CD4-positive, alpha-beta T cell treated with Interleukin-4 for 1 hour (primary cell): ENCODE measurements at regions not wholly inside any gene's neighbourhood (a gene's known extent, or its start where the extent isn't known, plus 50 kb on each side); places are given as distances from the start of the nearest gene placed in this dataset.
"Not testable (repeated sequence)": the region's sequence is repeated elsewhere in the genome, so short reads cannot be mapped to it uniquely, and the experiment has no call there.

Source experiments
- DNase-seq, 2 donors: peaks; one replicate each; pipeline ENCODE4 v3.0.0-alpha.2; 2020 to 2022

GRCh38 chr3:64437131-64437530 lies 211.9 kb upstream of the PRICKLE2 start:
- no peak for DNase-seq

- DNase-seq, result not testable (repeated sequence)
Observed at GRCh38 chr3:64435023-64435422, 209.8 kb upstream of the PRICKLE2 start.

- no peak for DNase-seq
Observed at GRCh38 chr3:64432870-64433269, 207.6 kb upstream of the PRICKLE2 start.

- no peak for DNase-seq
Observed at GRCh38 chr3:64431526-64432091, 206.3 kb upstream of the PRICKLE2 start.

- no peak for DNase-seq
Observed at GRCh38 chr3:64427671-64428070, 202.4 kb upstream of the PRICKLE2 start.

GRCh38 chr3:64426551-64426950 lies 201.3 kb upstream of the PRICKLE2 start:
- DNase-seq, result no peak

GRCh38 chr3:64422932-64423331 lies 197.7 kb upstream of the PRICKLE2 start:
- DNase-seq, result no peak

- DNase-seq, result no peak
Observed at GRCh38 chr3:64422192-64422591, 196.9 kb upstream of the PRICKLE2 start.

GRCh38 chr3:64417816-64418215 lies 192.6 kb upstream of the PRICKLE2 start:
- no peak for DNase-seq

GRCh38 chr3:64414043-64414442 lies 188.8 kb upstream of the PRICKLE2 start:
- DNase-seq, result no peak

GRCh38 chr3:64411101-64411500 lies 185.8 kb upstream of the PRICKLE2 start:
- no peak for DNase-seq

- DNase-seq, result no peak
Observed at GRCh38 chr3:64410226-64410625, 185.0 kb upstream of the PRICKLE2 start.

GRCh38 chr3:64408770-64409169 lies 183.5 kb upstream of the PRICKLE2 start:
- no peak for DNase-seq

- DNase-seq, result no peak
Observed at GRCh38 chr3:64406271-64406670, 181.0 kb upstream of the PRICKLE2 start.

- DNase-seq, result no peak
Observed at GRCh38 chr3:64405211-64405835, 180.1 kb upstream of the PRICKLE2 start.

GRCh38 chr3:64400706-64401105 lies 175.4 kb upstream of the PRICKLE2 start:
- no peak for DNase-seq

- peak in 1 of 2 donors; percentile 7 for DNase-seq
Observed at GRCh38 chr3:64399205-64399800, 174.0 kb upstream of the PRICKLE2 start.

- DNase-seq, result no peak
Observed at GRCh38 chr3:64398476-64398875, 173.2 kb upstream of the PRICKLE2 start.

GRCh38 chr3:64398006-64398405 lies 172.7 kb upstream of the PRICKLE2 start:
- no peak for DNase-seq

- no peak for DNase-seq
Observed at GRCh38 chr3:64397573-64397972, 172.3 kb upstream of the PRICKLE2 start.

- DNase-seq, result no peak
Observed at GRCh38 chr3:64395490-64395889, 170.2 kb upstream of the PRICKLE2 start.

GRCh38 chr3:64393193-64393592 lies 167.9 kb upstream of the PRICKLE2 start:
- DNase-seq, result no peak

GRCh38 chr3:64392001-64392400 lies 166.7 kb upstream of the PRICKLE2 start:
- no peak for DNase-seq

- DNase-seq, result no peak
Observed at GRCh38 chr3:64390893-64391292, 165.6 kb upstream of the PRICKLE2 start.

- DNase-seq, result no peak
Observed at GRCh38 chr3:64388886-64389285, 163.6 kb upstream of the PRICKLE2 start.
